ENCODE measurements at regions not wholly inside any gene's neighbourhood (a gene's known extent, or its start where the extent isn't known, plus 50 kb on each side); places are given as distances from the start of the nearest gene placed in this dataset.

- no peak for DNase-seq
Observed at GRCh38 chr5:10839916-10840599, 79.0 kb upstream of the DAP start.

- no peak for DNase-seq
Observed at GRCh38 chr5:10839118-10839517, 78.1 kb upstream of the DAP start.

GRCh38 chr5:10838038-10838437 lies 77.0 kb upstream of the DAP start:
- DNase-seq: no peak

GRCh38 chr5:10836986-10837385 lies 76.0 kb upstream of the DAP start:
- DNase-seq: no peak

- DNase-seq: no peak
Observed at GRCh38 chr5:10834695-10835094, 73.7 kb upstream of the DAP start.

- DNase-seq: no peak
Observed at GRCh38 chr5:10832987-10833386, 72.0 kb upstream of the DAP start.

- no peak for DNase-seq
Observed at GRCh38 chr5:10832421-10832820, 71.4 kb upstream of the DAP start.

- no peak for DNase-seq
Observed at GRCh38 chr5:10831419-10831818, 70.4 kb upstream of the DAP start.

- no peak for DNase-seq
Observed at GRCh38 chr5:10828241-10828640, 67.2 kb upstream of the DAP start.

GRCh38 chr5:10827571-10827970 lies 66.5 kb upstream of the DAP start:
- DNase-seq: no peak

GRCh38 chr5:10826971-10827370 lies 65.9 kb upstream of the DAP start:
- no peak for DNase-seq

- no peak for DNase-seq
Observed at GRCh38 chr5:10825897-10826644, 65.0 kb upstream of the DAP start.

- no peak for DNase-seq
Observed at GRCh38 chr5:10812218-10812617, 51.2 kb upstream of the DAP start.
